Panc1 (cell line): ENCODE measurements at regions not wholly inside any gene's neighbourhood (a gene's known extent, or its start where the extent isn't known, plus 50 kb on each side); places are given as distances from the start of the nearest gene placed in this dataset.

Experiments used
- CTCF ChIP-seq: fragments of 450-650 bp; IDR thresholded peaks from 2 replicates; pipeline ENCODE4 v1.5.1; 2017; ENCODE audit warnings: mild to moderate bottlenecking
- POLR2AphosphoS5 ChIP-seq: IDR thresholded peaks from 2 replicates; pipeline ENCODE4 v1.6.1; 2012; ENCODE audit warnings: mild to moderate bottlenecking, low read depth, low read length, moderate library complexity
- REST ChIP-seq, 2 experiments: IDR thresholded peaks; 2 replicates each; pipeline ENCODE4 v1.6.1; 2011 to 2012; ENCODE audit warnings: low read depth in 2 of 2, control low read depth in 1 of 2, low read length in 1 of 2, mild to moderate bottlenecking in 1 of 2, moderate library complexity in 1 of 2; ENCODE audit not compliant: insufficient read depth in 1 of 2
- SIN3A ChIP-seq: IDR thresholded peaks from 2 replicates; pipeline ENCODE4 v1.6.1; 2012; ENCODE audit warnings: low read depth, mild to moderate bottlenecking, low read length, moderate library complexity, borderline replicate concordance; ENCODE audit not compliant: insufficient read depth
- TCF7L2 ChIP-seq: IDR thresholded peaks from 2 replicates; pipeline ENCODE4 v1.6.1; 2011; ENCODE audit warnings: mild to moderate bottlenecking, low read depth, low read length, inconsistent platforms

- TF ChIP-seq CTCF (no peak), POLR2AphosphoS5 (no peak), SIN3A (no peak), REST (IDR thresholded peaks at IDR 0.05; ENCODE audit: insufficient read depth in 1 of 2, low read depth in 2 of 2, low read length in 1 of 2) (no peak), TCF7L2 (no peak)
Observed at GRCh38 chr15:93452537-93453211, 363.7 kb upstream of the RGMA start.
